ENCODE measurements at regions not wholly inside any gene's neighbourhood (a gene's known extent, or its start where the extent isn't known, plus 50 kb on each side); places are given as distances from the start of the nearest gene placed in this dataset.
A peak's percentile ranks its signal among the peaks of the same experiment; 100 is the strongest.

GRCh38 chr15:70257573-70258248 is 160.0 kb upstream of the TLE3 start:
- H3K4me3 ChIP-seq: no peak overlapping the region
- DNase-seq: peak in 1 of 3 donors; percentile 49
- no peaks in the 10 kb centered on the region for H3K9me3 ChIP-seq
- H3K36me3 ChIP-seq: no peaks in the 10 kb centered on the region
- no peaks in the 10 kb centered on the region for H3K27me3 ChIP-seq
- H3K27ac ChIP-seq: no peak overlapping the region
- TF ChIP-seq CTCF (IDR thresholded peaks at IDR 0.05) (no peak), POLR2A (IDR thresholded peaks at IDR 0.05) (no peak)
- 22% methylated on average over 1 of the region's 8 CpGs for WGBS (ENCODE audit: insufficient coverage, low coverage, low lambda C conversion rate, missing lambda C conversion rate)
- intact Hi-C loops (cut with DNase I): no loop called here
- ATAC-seq: peak; percentile 26 to 51 (median 38)
- H3K4me1 ChIP-seq: no peaks in the 10 kb centered on the region

DNA sequence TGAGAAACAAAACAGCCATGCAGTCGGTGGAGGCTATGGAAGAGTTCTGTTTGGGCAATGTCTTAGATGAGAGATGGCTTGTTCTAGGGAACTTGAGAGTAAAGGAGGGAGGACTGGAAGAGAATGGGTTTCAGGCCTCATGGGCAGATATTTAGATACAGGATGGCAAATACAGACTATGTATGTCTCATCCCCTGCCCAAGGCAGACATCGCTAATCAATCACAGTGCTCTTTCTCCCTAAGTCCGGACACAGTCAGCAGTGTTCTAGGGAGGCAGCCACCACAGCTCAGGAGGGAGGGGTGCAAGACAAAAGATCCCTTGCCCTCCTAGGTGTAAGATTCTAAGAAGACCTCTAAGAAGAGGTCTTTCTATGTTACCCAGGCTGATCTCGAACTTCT is 159.3 kb upstream of the TLE3 start:
- DNase-seq (no peak), ATAC-seq (no peak)
- no peaks in the 10 kb centered on the region for H3K27me3 ChIP-seq
- TF ChIP-seq POLR2A (IDR thresholded peaks at IDR 0.05): no peak
- TF ChIP-seq CTCF (IDR thresholded peaks at IDR 0.05): no peak
- no peaks in the 10 kb centered on the region for H3K9me3 ChIP-seq
- intact Hi-C loops (cut with DNase I): no loop called here
- no peak overlapping the region for H3K4me3 ChIP-seq
- WGBS (ENCODE audit: insufficient coverage, low coverage, low lambda C conversion rate, missing lambda C conversion rate): 50% methylated on average over 1 of the region's 4 CpGs
- H3K4me1 ChIP-seq: no peaks in the 10 kb centered on the region
- no peak overlapping the region for H3K27ac ChIP-seq
- H3K36me3 ChIP-seq: no peaks in the 10 kb centered on the region

DNA sequence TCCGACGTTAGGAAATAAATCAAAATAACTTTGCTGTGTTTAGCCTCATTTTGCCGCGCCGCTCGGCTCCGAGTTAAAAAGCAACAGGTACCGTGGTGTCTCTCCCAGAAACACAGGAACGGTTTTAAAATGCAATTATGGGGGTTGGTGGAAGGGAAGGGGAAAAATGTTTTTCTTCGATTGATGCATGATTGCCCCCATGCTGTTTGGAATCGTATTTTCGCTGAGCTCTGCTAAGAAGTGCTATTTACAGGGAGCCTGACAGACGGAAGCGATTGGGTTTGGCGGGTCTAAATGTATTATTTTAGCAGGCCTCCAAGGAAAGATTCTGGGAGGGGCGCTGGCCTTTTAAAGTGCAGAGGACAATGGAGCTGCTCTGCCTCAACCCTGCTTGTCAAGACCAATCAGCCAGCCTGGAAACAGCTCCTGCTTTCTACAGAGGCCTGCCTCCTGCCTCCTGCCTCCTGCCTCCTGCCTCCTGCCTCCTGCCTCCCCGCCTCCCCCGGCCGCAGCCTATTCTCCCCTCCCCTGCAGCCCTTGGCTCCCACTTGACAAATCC is 156.7 kb upstream of the TLE3 start:
- DNase-seq (no peak), ATAC-seq (no peak)
- TF ChIP-seq POLR2A (IDR thresholded peaks at IDR 0.05) (no peak), CTCF (IDR thresholded peaks at IDR 0.05) (no peak)
- Histone ChIP-seq H3K4me3 (no peak overlapping the region), H3K9me3 (no peaks in the 10 kb centered on the region), H3K36me3 (no peaks in the 10 kb centered on the region), H3K27ac (no peak overlapping the region), H3K27me3 (no peaks in the 10 kb centered on the region), H3K4me1 (no peaks in the 10 kb centered on the region)
- WGBS (ENCODE audit: insufficient coverage, low coverage, low lambda C conversion rate, missing lambda C conversion rate): 94% methylated on average over 16 of the region's 19 CpGs
- intact Hi-C loops (cut with DNase I): no loop called here

DNA sequence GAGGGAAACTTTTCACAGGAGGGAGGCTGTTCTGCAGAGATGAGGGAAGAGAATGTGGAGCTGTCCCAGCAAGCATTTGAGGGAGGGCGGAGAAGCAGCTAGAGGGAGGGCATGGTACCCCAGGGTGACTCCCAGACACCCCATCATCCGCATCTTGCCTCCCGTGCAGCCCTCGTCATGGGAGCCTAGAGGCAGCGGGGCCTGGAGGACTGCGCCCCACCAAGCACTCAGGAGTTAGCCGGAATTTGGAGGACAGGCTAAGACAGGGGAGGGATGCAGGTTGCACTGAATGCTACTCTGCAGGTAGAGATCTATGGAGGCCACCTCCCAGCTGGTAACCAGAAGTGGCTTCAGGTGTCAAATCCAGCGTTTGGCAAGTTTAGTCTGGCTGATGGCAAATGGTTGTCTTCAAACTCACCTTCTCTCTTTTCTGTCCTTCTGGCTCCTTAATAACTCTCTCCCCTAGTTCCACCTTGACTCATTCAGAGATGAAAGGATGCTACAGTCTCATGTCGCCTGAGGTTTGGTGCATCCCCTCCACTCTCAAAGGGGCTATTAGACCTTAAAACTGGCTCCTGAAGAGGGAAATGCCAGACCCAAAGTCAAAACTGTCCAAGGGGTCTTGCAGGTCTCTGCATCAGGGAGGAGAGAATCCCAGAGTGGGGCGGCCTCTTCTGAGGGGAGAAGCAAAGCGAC is 155.9 kb upstream of the TLE3 start:
- Histone ChIP-seq H3K9me3 (no peaks in the 10 kb centered on the region), H3K36me3 (no peaks in the 10 kb centered on the region), H3K27ac (no peak overlapping the region), H3K4me3 (no peak overlapping the region), H3K4me1 (no peaks in the 10 kb centered on the region), H3K27me3 (no peaks in the 10 kb centered on the region)
- TF ChIP-seq POLR2A (IDR thresholded peaks at IDR 0.05): no peak
- TF ChIP-seq CTCF (IDR thresholded peaks at IDR 0.05): no peak
- intact Hi-C loops (cut with DNase I): no loop called here
- WGBS (ENCODE audit: insufficient coverage, low coverage, low lambda C conversion rate, missing lambda C conversion rate): 67% methylated on average over 4 of the region's 11 CpGs
- DNase-seq (no peak), ATAC-seq (no peak)
